ENCODE measurements at regions not wholly inside any gene's neighbourhood (a gene's known extent, or its start where the extent isn't known, plus 50 kb on each side); places are given as distances from the start of the nearest gene placed in this dataset.

DNA sequence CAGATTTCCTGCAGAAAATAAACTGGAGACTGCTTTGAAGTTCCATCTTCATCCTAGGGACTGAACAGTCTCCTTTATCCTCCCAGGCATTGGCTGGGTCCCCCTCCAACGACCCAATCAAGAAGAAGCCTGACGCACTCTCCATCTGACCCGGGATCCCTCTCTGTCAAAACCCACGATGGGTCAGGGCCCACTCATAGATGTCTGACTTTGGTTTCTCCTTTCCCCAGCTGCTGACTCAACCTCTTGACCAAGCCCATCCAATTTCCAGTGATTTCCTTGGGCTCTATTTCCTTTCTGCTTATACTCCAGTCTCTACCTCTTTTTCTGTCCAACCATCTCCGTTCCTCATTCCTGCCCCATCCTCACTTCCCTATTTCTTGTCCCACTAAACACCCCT lies 189.7 kb downstream of the MIAT start:
- DNase-seq: no peak

DNA sequence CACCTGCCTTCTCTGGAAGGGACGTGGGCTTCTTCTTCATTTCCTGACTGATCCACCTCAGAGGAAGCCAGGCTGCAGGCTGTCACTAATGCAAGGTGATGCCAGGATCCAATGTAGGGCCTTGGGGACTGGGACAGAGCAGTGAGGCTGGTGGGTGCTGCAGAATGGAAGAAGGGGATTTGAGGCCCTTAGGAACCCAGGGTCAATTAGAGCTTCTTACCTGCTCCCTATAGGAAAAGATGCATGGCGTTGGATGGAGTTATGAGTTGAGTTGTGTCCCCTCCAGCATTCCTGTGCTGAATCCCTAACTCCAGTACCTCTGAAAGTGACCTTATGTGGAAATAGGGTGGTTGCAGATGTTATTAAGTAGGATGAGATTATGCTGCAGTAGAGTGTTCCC lies 190.4 kb downstream of the MIAT start:
- DNase-seq: no peak

DNA sequence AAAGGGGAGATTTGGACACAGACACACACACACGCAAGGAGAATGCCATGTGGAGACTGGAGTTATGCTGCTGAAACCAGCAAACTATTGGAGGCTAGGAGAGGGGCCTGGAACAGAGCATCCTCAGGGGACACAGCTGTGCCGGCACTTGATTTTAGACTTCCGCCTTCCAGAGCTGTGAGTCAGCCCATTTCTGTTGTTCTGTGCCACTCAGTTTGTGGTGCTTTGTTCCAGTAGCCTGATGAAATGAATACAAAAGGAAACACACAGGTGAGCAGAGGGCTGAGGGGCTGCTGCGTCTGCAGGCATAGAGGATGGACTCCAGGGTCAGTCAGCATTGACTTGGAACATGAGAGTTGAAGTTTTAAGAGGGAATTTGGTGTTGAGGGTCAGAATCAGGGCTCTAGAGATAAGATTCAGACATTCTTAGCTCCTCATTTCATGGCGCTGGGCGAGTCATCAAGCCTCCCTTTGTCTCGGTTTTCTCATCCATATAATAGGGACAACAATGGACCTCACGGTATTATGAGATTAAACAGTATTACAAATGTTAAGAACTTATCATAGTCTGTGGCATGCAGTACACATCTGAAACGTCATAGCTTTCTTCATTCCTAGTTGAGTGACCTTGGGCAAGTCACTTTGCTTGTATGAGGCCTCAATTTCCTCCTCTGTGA lies 191.0 kb downstream of the MIAT start:
- peak; percentile 54 for DNase-seq

DNA sequence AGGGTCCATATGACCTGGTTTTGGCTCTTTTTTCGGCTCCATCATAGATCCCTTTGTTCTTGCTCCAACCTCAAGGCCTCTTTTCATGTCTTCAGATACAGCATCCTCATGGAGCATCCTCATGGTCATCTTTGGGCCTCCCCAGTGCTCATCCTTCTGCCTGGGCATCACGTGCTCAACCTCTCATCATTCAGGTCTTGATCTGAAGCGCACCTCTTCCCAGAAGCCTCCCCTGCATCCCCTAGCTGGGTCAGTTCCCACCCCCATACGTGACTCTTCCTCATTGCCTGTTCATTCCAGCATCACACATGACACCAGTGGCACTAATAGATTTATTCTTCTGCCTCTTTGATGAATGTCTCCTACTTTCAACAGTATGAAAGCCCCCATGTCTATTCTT lies 192.2 kb downstream of the MIAT start:
- no peak for DNase-seq

DNA sequence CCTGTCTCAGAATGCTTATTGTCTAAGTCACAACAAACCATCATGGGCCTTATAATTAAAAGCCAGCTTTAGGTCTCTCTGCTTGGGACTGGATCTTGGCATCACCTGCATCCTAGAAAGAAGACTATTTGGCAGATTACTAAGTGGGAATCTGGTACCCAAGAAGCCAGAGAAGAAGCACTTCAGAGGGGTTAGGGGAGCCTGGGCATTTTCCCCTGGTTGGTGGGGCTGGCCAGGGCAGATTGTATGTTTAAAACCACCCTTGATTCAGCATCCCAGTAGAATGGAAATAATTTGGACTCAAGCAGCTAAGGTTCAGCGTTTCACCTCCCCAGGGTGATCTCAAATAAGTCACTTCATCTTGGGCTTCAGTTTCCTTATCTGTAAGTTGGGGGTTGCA lies 193.7 kb downstream of the MIAT start:
- DNase-seq: no peak

DNA sequence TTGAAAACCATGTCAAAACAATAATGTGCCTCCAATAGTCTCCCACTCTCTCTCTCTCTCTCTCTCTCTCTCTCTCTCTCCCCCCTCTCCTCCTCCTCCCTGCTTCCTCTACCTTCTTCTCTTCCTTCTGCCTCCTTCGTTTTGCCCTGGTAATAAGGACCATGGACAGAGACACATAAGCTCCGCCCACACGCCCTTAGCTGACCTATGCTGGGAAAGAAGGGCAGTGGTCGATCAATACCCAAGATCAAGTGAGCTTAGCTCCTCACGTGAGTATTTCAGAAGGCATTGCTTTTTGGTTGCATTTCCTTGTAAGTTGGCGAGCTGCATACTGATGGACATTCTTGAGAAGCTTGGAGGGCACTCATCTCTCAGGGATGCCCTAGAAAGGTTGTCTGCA lies 194.8 kb downstream of the MIAT start:
- DNase-seq: peak; percentile 5

DNA sequence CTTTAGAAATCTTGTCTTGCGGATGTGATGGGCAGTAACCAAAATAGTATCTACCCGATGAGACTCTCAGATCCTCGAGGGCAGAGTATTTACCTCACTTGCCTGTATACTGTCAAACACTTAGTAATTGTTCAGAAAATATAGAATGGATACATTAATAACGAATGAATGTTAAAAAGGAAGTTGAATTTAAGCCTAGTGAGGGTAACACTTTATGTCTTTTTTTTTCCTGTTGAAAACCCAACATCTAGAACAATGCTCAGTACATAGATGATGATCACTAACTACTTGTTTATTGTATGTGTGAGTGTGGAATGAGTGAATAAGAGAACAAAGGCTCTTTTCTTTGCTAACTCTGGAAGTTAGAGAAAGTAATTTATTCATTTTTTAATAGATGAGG lies 195.7 kb downstream of the MIAT start:
- DNase-seq: no peak

DNA sequence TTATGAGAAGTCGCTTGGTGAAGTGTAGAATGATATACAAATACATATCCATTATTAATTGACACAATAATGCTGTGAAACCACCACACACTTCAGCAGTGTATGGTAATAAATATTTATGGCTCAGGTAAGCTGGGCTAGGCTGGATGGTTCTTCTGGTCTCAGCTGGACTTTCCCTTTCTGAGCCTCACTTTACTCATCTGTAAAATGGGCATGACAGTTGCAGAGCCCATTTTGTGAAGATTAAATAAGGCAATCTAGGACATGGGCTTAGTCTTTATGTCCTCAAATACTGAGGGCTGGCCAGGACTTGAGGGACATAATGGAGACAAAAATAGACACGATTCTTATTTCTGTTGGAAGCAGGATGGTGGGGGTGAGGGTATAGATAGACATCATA lies 196.1 kb downstream of the MIAT start:
- DNase-seq: no peak

DNA sequence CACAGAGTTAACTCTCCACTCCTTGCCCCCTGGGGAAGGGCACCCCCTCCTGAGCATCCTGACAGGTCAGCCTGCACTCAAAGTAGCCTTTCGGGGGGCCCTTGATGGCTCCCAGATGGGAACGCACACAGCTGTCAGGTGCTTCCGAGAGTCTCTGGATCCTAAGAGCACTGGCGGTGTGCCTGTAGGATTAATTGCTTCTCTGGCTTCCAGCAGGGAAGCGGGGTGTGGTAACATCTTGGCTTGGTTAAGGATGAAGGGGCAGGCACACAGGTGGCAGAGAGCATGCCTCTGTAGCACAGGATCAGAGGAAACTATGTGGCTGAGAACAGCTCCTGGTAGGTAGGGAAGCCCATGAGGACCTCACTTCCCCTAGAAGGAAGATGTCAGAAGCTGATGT lies 199.8 kb downstream of the MIAT start:
- DNase-seq: no peak

DNA sequence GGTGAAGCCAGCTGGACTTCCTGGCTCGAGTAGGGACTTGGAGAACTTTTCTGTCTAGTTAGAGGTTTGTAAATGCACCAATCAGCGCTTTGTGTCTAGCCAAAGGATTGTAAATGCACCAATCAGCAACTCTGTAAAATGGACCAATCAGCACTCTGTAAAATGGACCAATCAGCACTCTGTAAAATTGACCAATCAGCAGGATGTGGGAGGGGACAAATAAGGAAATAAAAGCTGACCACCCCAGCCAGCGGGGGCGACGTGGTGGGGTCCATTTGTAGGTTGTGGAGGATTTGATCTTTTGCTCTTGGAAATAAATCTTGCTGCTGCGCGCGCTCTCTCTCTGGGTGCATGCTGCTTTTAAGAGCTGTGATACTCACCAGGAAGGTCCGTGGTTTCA lies 202.9 kb downstream of the MIAT start:
- no peak for DNase-seq

DNA sequence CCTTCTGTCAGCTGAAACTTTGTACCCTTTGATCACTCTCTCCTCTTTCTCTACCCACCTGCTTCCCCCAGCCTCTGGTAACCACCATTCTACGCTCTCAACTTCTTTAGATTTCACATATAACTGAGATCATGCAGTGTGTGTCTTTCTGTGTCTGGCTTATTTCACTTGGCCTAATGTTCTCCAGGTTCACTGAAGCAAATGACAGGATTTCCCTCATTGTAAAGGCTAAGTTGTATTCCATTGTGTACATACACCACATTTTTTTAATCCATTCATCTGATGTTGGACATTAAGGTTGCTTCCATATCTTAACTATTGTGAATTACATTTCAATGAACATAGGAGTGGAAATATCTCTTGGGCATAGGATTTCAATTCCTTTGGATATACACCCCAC lies 207.6 kb downstream of the MIAT start:
- no peak for DNase-seq

DNA sequence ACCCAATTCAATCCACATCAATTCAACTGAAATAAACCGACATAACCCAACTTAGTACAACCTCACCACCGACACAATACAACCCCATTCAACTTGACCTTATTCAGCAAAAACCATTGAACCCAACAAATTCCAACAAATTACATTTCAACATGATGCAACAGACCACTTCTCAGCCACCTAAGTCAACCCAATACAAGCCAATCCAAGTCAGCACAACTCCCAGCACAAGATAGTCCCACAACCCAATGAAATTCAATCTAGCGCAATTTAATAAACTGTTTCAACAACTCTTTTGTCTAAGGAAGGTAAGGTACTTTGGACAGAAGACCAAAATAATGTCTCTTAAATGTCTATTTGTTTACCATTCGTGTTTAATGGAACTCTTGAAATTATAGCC lies 226.0 kb downstream of the MIAT start:
- DNase-seq: no peak

DNA sequence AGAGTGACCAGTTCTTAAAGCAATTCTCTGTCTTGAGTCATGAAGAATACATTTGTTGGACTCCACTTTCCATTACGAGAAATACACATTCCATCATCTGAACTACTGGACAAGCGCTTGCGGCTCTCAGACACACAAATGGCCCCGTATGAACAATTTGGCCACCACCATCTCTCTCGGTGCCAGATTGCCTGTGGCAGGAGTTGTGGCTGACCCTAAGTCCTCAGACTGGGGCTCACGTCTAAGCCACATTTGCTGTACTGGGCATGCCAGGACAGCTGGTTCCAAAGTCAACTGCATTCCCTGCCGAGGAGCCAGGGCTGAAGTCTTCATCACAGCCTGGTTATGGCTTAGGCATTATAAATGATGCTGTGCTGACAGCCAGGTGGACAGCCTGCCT lies 227.5 kb downstream of the MIAT start:
- DNase-seq: no peak

DNA sequence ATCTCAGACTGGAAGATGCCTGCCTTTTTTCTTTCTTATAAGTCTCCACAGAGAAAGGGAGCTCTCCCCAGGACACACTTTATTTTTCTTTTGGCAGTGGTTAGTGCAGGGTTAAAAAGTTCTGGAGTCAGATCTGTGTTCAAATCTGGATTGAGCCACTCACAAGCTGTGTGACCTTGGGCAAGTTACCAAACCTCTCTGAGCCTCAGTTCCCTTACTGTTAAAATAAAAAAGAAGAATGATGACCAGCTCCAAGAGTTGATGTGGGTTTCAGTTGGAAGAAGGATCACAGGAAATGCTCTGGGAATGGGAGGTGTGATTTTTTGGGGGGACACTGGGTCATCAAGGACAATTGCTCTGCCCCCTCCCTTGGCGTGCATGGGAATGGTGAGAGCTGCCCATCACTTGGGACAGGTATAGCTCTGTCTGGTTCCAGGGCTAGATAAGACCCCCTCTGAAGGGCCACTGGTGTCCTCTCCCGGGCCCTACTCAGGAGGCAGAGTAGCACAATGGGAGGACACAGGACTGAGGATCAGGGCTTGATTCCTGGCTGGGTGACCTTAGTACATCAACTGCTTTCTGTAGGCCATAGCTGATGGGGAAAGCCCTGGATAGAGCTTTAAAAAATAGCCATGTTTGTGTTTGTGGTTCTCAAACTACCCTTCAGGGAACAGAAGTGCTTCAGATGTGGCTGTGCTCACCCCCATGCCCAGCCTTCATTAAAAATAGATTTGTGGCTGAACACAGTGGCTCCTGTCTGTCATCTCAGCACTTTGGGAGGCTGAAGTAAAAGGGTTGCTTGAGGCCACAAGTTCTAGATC lies 228.3 kb downstream of the MIAT start:
- DNase-seq: no peak

DNA sequence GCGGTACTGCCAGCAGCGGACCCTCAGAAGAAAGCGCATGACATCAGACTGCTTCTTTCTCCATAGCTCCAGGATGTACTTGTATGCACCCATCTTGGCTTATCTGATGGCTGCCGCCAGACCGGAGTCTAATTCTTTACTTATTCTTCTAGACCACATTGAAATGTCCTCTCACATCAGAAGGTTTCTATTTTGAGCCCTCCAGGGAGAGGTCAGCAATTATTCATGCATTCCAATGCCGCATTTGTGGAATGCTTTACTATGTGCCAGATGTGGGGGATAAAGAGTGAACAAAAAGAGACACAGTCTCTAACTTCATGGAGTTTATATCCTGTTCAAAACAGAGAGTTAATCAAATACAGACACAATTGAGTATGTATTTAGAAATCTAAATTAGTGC lies 230.1 kb downstream of the MIAT start:
- peak; percentile 91 for DNase-seq

DNA sequence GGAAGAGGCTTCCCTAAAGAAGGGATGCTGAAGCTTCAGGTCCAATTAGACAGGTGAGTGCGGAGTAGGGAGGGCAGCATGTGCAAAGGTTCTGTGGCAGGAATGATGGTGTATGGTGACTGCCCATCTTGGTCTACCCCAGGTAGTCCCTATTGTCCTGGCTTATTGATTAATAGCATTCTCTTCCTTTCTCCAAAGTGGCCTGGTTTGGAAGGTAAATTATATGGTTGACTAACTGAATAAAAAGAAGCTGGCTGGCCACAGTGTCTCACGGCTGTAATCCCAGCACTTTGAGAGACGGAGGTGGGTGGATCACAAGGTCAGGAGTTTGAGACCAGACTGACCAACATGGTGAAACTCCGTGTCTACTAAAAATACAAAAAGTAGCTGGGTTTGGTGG lies 230.5 kb downstream of the MIAT start:
- DNase-seq: no peak

DNA sequence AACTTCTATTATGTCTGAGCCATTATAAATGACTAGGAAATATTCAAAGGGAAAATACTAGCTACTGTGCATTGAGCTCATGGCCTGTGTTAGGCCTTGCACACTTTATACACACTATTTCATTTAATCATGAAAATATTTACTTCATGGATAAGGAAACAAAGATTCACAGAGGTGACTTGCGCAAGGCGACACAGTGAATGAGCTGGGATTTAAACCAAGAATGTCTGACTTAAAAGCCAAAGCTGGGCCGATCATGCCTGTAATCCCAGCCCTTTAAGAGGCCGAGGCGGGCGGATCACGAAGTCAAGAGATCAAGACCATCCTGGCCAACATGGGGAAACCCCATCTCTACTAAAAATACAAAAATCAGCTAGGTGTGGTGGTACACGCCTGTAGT lies 231.5 kb downstream of the MIAT start:
- no peak for DNase-seq

DNA sequence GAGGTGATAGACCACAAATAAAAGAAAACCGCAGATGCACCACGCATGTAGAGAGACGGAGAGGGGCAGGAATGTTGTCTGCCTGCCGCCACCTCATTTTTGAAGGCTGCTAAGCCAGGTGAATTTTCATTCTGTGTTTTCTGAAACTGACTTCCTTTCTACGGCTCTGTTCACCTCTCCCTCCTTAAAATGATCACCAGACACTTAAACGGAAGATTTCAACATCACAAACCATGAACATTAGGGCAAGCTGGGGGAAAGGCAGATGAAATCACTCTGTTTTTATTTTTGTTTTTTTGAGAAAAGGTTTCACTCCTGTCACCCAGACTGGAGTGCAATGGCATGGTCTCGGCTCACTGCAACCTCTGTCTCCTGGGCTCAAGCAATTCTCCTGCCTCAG lies 232.4 kb downstream of the MIAT start:
- DNase-seq: peak; percentile 20

DNA sequence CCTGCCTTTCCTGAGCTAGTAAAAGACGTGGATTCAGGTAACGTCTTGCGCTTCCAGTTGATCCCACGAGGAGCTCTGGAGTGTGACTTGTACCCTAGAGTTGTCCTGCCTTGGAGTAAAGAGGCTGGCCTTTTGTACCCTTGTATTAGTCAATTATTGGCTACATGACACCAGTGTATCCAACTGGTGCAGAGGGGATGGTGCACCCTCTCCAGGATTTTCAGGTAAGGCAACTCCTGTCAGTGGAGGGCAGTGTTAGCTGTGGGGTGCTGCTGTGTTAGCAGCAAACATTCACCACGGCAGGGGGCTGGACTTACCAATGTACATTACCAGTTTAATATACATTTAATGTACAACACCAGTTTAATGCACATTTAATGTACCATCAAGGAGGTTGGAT lies 233.5 kb downstream of the MIAT start:
- no peak for DNase-seq

DNA sequence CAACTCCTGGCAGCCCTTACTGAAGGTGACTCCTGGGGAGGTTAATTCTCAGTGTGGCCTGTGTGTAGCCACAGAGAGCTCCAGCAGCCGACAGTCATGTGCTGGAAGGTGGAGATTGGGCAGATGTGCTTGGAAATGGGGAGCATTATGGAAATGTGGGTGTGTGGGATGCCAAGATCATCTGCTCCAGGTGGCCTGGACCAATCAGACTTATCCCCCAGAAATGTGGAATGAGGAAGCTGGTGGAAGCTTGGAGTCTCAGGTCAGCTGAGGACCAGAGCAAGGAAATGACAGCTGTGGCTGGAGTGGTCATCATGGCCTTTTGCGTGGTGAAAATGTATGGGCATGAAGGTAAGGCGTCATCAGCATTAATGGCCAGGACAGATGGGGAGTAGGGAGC lies 234.0 kb downstream of the MIAT start:
- DNase-seq: no peak

DNA sequence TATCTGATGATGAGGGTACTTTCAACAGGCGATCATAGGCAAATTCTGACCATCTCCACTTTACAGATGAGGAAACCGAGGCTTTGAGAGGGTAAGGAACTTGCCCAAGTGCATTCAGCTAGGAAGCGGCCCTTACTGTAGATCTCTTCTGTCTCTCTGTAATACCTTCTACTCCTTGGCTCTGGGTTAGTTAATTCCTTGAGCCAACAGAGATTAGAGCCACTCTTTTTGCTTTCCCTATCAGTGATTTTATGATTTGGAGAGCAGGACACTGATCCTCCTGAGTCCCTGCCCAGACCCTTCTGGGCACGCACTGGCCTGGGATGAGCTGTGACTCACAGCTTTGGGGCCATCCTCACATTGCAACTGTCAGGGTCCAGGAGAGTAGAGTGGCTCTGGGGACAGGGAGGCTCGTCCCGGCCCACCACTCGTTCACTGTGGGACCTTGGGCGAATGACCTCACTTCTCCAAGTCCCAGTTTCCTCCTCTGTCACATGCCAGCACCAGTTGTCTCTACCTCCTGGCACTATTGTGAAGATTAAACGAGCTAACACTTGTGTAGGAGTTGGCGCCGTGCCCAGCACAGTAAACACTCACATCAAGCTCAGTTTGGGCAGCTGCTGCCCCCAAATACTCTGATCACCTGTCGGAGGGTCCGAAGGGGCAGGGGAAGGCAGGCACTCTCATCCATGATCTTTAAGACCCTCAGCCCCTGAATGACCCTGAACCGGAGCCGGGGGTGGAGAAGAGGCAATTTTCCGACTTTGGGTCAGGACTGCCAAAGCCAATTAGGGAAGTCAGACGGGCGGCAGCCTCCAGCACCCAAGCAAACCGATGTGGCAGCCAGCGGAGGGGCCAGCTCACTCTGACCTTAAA lies 235.0 kb downstream of the MIAT start:
- no peak for DNase-seq

DNA sequence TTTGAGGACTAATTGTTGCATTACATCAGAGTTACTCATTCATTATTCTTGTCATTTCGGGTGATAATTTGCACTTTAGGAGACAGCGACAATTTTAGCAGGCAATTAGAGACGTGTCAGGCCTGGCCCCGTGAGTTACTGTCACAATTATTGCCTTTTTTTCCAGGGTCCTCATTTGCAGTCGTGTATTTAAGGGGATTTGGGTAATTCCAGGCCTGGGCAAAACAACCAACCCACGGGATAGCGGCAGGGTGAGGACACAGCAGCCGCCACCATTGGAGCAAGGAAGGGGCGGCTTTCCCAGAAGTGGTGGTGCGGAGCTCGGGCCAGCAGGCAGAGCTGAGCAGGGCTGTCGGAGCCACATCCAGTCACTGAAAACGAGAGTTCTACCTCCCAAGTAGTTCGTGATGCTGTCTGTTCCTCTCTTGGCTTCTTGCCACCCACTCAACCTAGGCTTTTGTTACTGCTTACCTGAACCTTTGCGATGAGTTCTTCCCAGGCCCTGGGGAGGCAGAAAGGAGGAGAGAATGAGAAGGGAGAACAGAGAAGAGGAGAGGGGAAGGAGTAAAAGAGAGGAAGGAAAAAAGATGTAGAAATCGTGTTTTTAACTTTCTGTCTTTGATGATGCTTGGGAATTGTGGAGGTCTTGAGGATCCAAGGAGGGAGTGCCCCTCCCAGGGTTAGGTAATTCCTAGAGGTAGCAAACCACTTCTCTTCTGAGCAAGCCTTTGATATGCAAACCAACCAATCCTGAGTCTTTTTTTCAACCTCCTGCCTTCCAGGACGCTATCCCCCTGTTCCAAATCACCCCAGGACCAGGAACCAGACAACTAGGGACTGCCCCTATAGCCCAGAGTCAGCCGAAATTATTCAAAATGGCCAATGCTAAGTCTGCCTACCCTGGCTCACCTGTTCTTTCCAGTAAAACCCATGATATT lies 236.1 kb downstream of the MIAT start:
- no peak for DNase-seq

DNA sequence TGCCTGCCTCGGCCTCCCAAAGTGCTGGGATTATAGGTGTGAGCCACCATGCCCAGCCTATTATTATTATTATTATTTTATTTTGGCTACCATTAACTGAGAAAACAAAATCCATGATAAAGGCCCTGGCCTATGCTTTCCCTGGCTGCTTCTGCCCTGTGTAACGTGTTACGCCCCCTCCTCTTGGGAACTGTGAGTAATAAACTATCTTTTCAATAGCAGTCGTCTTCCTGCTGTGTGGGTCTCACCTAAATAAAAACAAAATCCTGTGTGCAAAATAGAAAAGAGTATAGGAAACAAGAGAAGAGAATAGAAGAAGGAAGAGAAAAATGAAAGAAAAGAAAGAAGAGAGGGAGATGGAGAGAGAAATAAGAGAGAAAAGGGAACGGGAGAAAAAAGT lies 237.0 kb downstream of the MIAT start:
- no peak for DNase-seq

Data from kidney glomerular epithelial cell (primary cell).